MM.1S (cell line): ENCODE measurements at regions not wholly inside any gene's neighbourhood (a gene's known extent, or its start where the extent isn't known, plus 50 kb on each side); places are given as distances from the start of the nearest gene placed in this dataset.

ENCODE experiments used
- DNase-seq: peaks from one replicate; pipeline ENCODE4 v3.0.0-alpha.2; 2015
- H2AFZ ChIP-seq: fragments of 300-600 bp; sonication (generic); 2 replicates; pipeline ENCODE4 v1.6.0; 2016; ENCODE audit warnings: antibody characterized with exemption, low read length
- H3F3A ChIP-seq: fragments of 300-600 bp; sonication (generic); 2 replicates; pipeline ENCODE4 v1.6.1; 2016; ENCODE audit warnings: mild to moderate bottlenecking, antibody characterized with exemption, low read length, moderate library complexity, mixed read lengths; ENCODE audit not compliant: insufficient read depth
- H3K27ac ChIP-seq: fragments of 300-600 bp; sonication (generic); 2 replicates; pipeline ENCODE4 v1.5.1; 2016; ENCODE audit warnings: mild to moderate bottlenecking, low read length
- H3K27me3 ChIP-seq: fragments of 300-600 bp; sonication (generic); replicated peaks from 2 replicates; pipeline ENCODE4 v1.6.0; 2016; ENCODE audit warnings: low read length; ENCODE audit not compliant: insufficient read depth
- H3K36me3 ChIP-seq: fragments of 300-600 bp; sonication (generic); replicated peaks from 2 replicates; pipeline ENCODE4 v1.6.1; 2016; ENCODE audit warnings: mild to moderate bottlenecking, low read length, mixed read lengths; ENCODE audit not compliant: insufficient read depth
- H3K4me1 ChIP-seq: fragments of 300-600 bp; sonication (generic); 2 replicates; pipeline ENCODE4 v1.6.1; 2016; ENCODE audit warnings: low read length, mixed read lengths
- H3K4me2 ChIP-seq: fragments of 300-600 bp; sonication (generic); 2 replicates; pipeline ENCODE4 v1.6.0; 2016; ENCODE audit warnings: low read depth, low read length
- H3K4me3 ChIP-seq: fragments of 300-600 bp; sonication (generic); 2 replicates; pipeline ENCODE4 v1.5.1; 2016; ENCODE audit warnings: low read length, mixed read lengths
- H3K79me2 ChIP-seq: fragments of 300-600 bp; sonication (generic); 2 replicates; pipeline ENCODE4 v1.6.1; 2016; ENCODE audit warnings: mixed run types, low read length, mixed read lengths
- H3K9ac ChIP-seq: fragments of 300-600 bp; sonication (generic); 2 replicates; pipeline ENCODE4 v1.6.1; 2016; ENCODE audit warnings: low read length, mixed read lengths
- H3K9me2 ChIP-seq: fragments of 300-600 bp; sonication (generic); replicated peaks from 2 replicates; pipeline ENCODE4 v1.6.1; 2016; ENCODE audit warnings: mild to moderate bottlenecking, low read length, mixed read lengths; ENCODE audit not compliant: insufficient read depth
- H3K9me3 ChIP-seq: fragments of 300-600 bp; sonication (generic); replicated peaks from 2 replicates; pipeline ENCODE4 v1.6.1; 2016; ENCODE audit warnings: mild to moderate bottlenecking, low read length, mixed read lengths; ENCODE audit not compliant: insufficient read depth
- H4K20me1 ChIP-seq: fragments of 300-600 bp; sonication (generic); 2 replicates; pipeline ENCODE4 v1.6.1; 2016; ENCODE audit warnings: mild to moderate bottlenecking, low read length, moderate library complexity, mixed read lengths; ENCODE audit not compliant: insufficient read depth
- CTCF ChIP-seq: fragments of 300-600 bp; sonication (generic); IDR thresholded peaks from 2 replicates; pipeline ENCODE4 v1.5.1; 2016; ENCODE audit warnings: antibody characterized with exemption, low read length, mixed read lengths
- EZH2 ChIP-seq: fragments of 300-600 bp; sonication (generic); optimal IDR thresholded peaks from 2 replicates; pipeline ENCODE3; 2017; ENCODE audit warnings: low read depth, mild to moderate bottlenecking, antibody characterized with exemption, low read length, mixed read lengths
- EZH2phosphoT487 ChIP-seq: fragments of 300-600 bp; sonication (generic); IDR thresholded peaks from 2 replicates; pipeline ENCODE4 v1.6.1; 2018; ENCODE audit warnings: antibody characterized with exemption, low read length

GRCh38 chr17:83193336-83194185, 114.2 kb downstream of the METRNL start:
- Histone ChIP-seq H2AFZ (0 out of 2 replicates have a peak overlapping the region, but pooled peaks have one; percentile 0), H4K20me1 (no peaks in the 10 kb centered on the region), H3K9me2 (no peaks in the 10 kb centered on the region), H3K27me3 (peaks cover 27% of the 10 kb centered on the region), H3K4me3 (no peak overlapping the region), H3K4me2 (peak overlapping the region; percentile 39; the same call in 1 of the 2 replicates), H3K4me1 (peaks cover 8% of the 10 kb centered on the region), H3F3A (no peaks in the 10 kb centered on the region; the same call in 1 of the 2 replicates), H3K27ac (peak overlapping the region; percentile 43; the same call in 1 of the 2 replicates), H3K79me2 (no peaks in the 10 kb centered on the region), H3K9ac (no peak overlapping the region), H3K9me3 (no peaks in the 10 kb centered on the region), H3K36me3 (no peaks in the 10 kb centered on the region)
- DNase-seq = peak; percentile 23
- no peak for TF ChIP-seq EZH2phosphoT487
- TF ChIP-seq EZH2 = no peak
- TF ChIP-seq CTCF = no peak

- DNase-seq = no peak
- H3K9ac ChIP-seq = no peak overlapping the region
- H3K79me2 ChIP-seq = no peaks in the 10 kb centered on the region
- H3K4me2 ChIP-seq = no peak overlapping the region
- H3K36me3 ChIP-seq = no peaks in the 10 kb centered on the region
- no peak overlapping the region for H3K4me3 ChIP-seq
- H3K4me1 ChIP-seq = peaks cover 14% of the 10 kb centered on the region
- H2AFZ ChIP-seq = 0 out of 2 replicates have a peak overlapping the region, but pooled peaks have one; percentile 0
- TF ChIP-seq CTCF (no peak), EZH2 (no peak), EZH2phosphoT487 (no peak)
- peaks cover 4% of the 10 kb centered on the region for H3F3A ChIP-seq
- no peaks in the 10 kb centered on the region for H3K9me2 ChIP-seq
- H3K9me3 ChIP-seq = no peaks in the 10 kb centered on the region
- peaks cover 22% of the 10 kb centered on the region for H3K27me3 ChIP-seq
- no peaks in the 10 kb centered on the region for H4K20me1 ChIP-seq
- H3K27ac ChIP-seq = peak overlapping the region; percentile 43; the same call in 1 of the 2 replicates
Measured at GRCh38 chr17:83194186-83194561, 114.8 kb downstream of the METRNL start.

- Histone ChIP-seq H2AFZ (no peak overlapping the region), H3K36me3 (no peaks in the 10 kb centered on the region), H3K4me2 (no peak overlapping the region), H3K9me2 (no peaks in the 10 kb centered on the region), H3K9ac (no peak overlapping the region), H3F3A (peaks cover 11% of the 10 kb centered on the region), H4K20me1 (no peaks in the 10 kb centered on the region), H3K79me2 (no peaks in the 10 kb centered on the region), H3K4me3 (no peak overlapping the region), H3K9me3 (no peaks in the 10 kb centered on the region), H3K27ac (no peak overlapping the region), H3K4me1 (peaks cover 15% of the 10 kb centered on the region), H3K27me3 (peaks cover 15% of the 10 kb centered on the region)
- no peak for TF ChIP-seq CTCF
- TF ChIP-seq EZH2 = no peak
- no peak for TF ChIP-seq EZH2phosphoT487
- DNase-seq = no peak
Measured at GRCh38 chr17:83194761-83195329, 115.4 kb downstream of the METRNL start.
